Smooth muscle cell (in vitro differentiated cells): ENCODE measurements at regions not wholly inside any gene's neighbourhood (a gene's known extent, or its start where the extent isn't known, plus 50 kb on each side); places are given as distances from the start of the nearest gene placed in this dataset.

Experiments used
- DNase-seq: peaks from one replicate; lab custom pipeline; 2025; ENCODE audit not compliant: unreplicated experiment; lab: John Stamatoyannopoulos, UW
- H2AFZ ChIP-seq: fragments of 200-600 bp; sonication (generic); 2 replicates; pipeline ENCODE4 v1.6.0; 2016; ENCODE audit warnings: antibody characterized with exemption, low read depth, mild to moderate bottlenecking
- H3F3A ChIP-seq: fragments of 200-600 bp; sonication (generic); 2 replicates; pipeline ENCODE4 v1.6.0; 2017; ENCODE audit warnings: antibody characterized with exemption, low read depth
- H3K27ac ChIP-seq: fragments of 200-600 bp; sonication (generic); 2 replicates; pipeline ENCODE4 v1.5.1; 2016; ENCODE audit warnings: low read depth, mild to moderate bottlenecking
- H3K27me3 ChIP-seq: fragments of 200-600 bp; sonication (generic); 2 replicates; pipeline ENCODE4 v1.6.1; 2016; ENCODE audit warnings: low read depth, mild to moderate bottlenecking
- H3K36me3 ChIP-seq: fragments of 200-600 bp; sonication (generic); 2 replicates; pipeline ENCODE4 v1.5.1; 2016; ENCODE audit warnings: low read depth
- H3K4me1 ChIP-seq: fragments of 200-600 bp; sonication (generic); 2 replicates; pipeline ENCODE4 v1.5.1; 2016; ENCODE audit warnings: low read depth
- H3K4me2 ChIP-seq: fragments of 200-600 bp; sonication (generic); 2 replicates; pipeline ENCODE4 v1.6.0; 2016; ENCODE audit warnings: mild to moderate bottlenecking
- H3K4me3 ChIP-seq: fragments of 200-600 bp; sonication (generic); 2 replicates; pipeline ENCODE4 v1.5.1; 2016; ENCODE audit warnings: mild to moderate bottlenecking
- H3K79me2 ChIP-seq: fragments of 200-600 bp; sonication (generic); 2 replicates; pipeline ENCODE4 v1.6.0; 2016; ENCODE audit warnings: low read depth, mild to moderate bottlenecking
- H3K9ac ChIP-seq: fragments of 200-600 bp; sonication (generic); 2 replicates; pipeline ENCODE4 v1.6.0; 2016; ENCODE audit warnings: low read depth
- H3K9me3 ChIP-seq: fragments of 200-600 bp; sonication (generic); replicated peaks from 2 replicates; pipeline ENCODE4 v1.5.1; 2016; ENCODE audit warnings: low read depth
- H4K20me1 ChIP-seq: fragments of 200-600 bp; sonication (generic); 2 replicates; pipeline ENCODE4 v1.6.0; 2016; ENCODE audit warnings: low read depth
- CTCF ChIP-seq: fragments of 200-600 bp; sonication (generic); IDR thresholded peaks from 2 replicates; pipeline ENCODE4 v1.5.1; 2017; ENCODE audit warnings: borderline replicate concordance, mild to moderate bottlenecking, antibody characterized with exemption; ENCODE audit not compliant: insufficient read depth, poor library complexity, severe bottlenecking
- WGBS: methylation state at CpG from one replicate; pipeline ENCODE4 v1.1.7; 2016; ENCODE audit warnings: low lambda C conversion rate; 5-methylcytosine and 5-hydroxymethylcytosine counted together

GRCh38 chr10:117601716-117602115, 59.2 kb downstream of the EMX2 start:
- H4K20me1 ChIP-seq = no peaks in the 10 kb centered on the region
- H3K27ac ChIP-seq = no peak overlapping the region
- H3K4me2 ChIP-seq = no peak overlapping the region
- DNase-seq = no peak
- H2AFZ ChIP-seq = no peak overlapping the region
- H3K4me3 ChIP-seq = no peak overlapping the region
- no peaks in the 10 kb centered on the region for H3K36me3 ChIP-seq
- no peaks in the 10 kb centered on the region for H3K9me3 ChIP-seq
- no peaks in the 10 kb centered on the region for H3F3A ChIP-seq
- no peaks in the 10 kb centered on the region for H3K79me2 ChIP-seq
- H3K9ac ChIP-seq = no peak overlapping the region
- no peak for TF ChIP-seq CTCF
- no peaks in the 10 kb centered on the region for H3K4me1 ChIP-seq
- WGBS = 89% methylated on average over 1 of the region's 1 CpG
- H3K27me3 ChIP-seq = peaks cover 28% of the 10 kb centered on the region

GRCh38 chr10:117603081-117603480, 60.5 kb downstream of the EMX2 start:
- DNase-seq = no peak
- 91% methylated on average over 6 of the region's 6 CpGs for WGBS

GRCh38 chr10:117603726-117604125, 61.2 kb downstream of the EMX2 start:
- Histone ChIP-seq H3K27ac (no peak overlapping the region), H3K9me3 (no peaks in the 10 kb centered on the region), H3K27me3 (peaks cover 28% of the 10 kb centered on the region), H2AFZ (no peak overlapping the region), H3K4me1 (no peaks in the 10 kb centered on the region), H4K20me1 (no peaks in the 10 kb centered on the region), H3K4me3 (no peak overlapping the region), H3K79me2 (no peaks in the 10 kb centered on the region), H3K4me2 (no peak overlapping the region), H3F3A (no peaks in the 10 kb centered on the region), H3K9ac (no peak overlapping the region), H3K36me3 (no peaks in the 10 kb centered on the region)
- no peak for TF ChIP-seq CTCF
- 76% methylated on average over 5 of the region's 5 CpGs for WGBS
- DNase-seq = no peak

More at GRCh38 chr10:117603081-117603480, 60.5 kb downstream of the EMX2 start:
- Histone ChIP-seq H3K27ac (no peak overlapping the region), H3K4me3 (no peak overlapping the region), H3K79me2 (no peaks in the 10 kb centered on the region), H3K4me1 (no peaks in the 10 kb centered on the region), H3K4me2 (no peak overlapping the region), H3K27me3 (peaks cover 28% of the 10 kb centered on the region), H3K9ac (no peak overlapping the region), H3F3A (no peaks in the 10 kb centered on the region), H3K36me3 (no peaks in the 10 kb centered on the region), H4K20me1 (no peaks in the 10 kb centered on the region), H2AFZ (no peak overlapping the region), H3K9me3 (no peaks in the 10 kb centered on the region)
- no peak for TF ChIP-seq CTCF

- no peak for DNase-seq
- peak overlapping the region; percentile 37 for H3K4me2 ChIP-seq
- no peaks in the 10 kb centered on the region for H3K36me3 ChIP-seq
- H4K20me1 ChIP-seq = no peaks in the 10 kb centered on the region
- H3F3A ChIP-seq = no peaks in the 10 kb centered on the region
- H2AFZ ChIP-seq = no peak overlapping the region
- no peaks in the 10 kb centered on the region for H3K4me1 ChIP-seq
- 22% methylated on average over 4 of the region's 4 CpGs for WGBS
- no peak overlapping the region for H3K9ac ChIP-seq
- peak overlapping the region; percentile 63 for H3K27ac ChIP-seq
- TF ChIP-seq CTCF = no peak
- H3K4me3 ChIP-seq = no peak overlapping the region
- H3K9me3 ChIP-seq = no peaks in the 10 kb centered on the region
- H3K27me3 ChIP-seq = peaks cover 20% of the 10 kb centered on the region
- no peaks in the 10 kb centered on the region for H3K79me2 ChIP-seq
Observed at GRCh38 chr10:117609095-117609795, 66.7 kb downstream of the EMX2 start.
